HFF-Myc (cell line): ENCODE measurements at regions not wholly inside any gene's neighbourhood (a gene's known extent, or its start where the extent isn't known, plus 50 kb on each side); places are given as distances from the start of the nearest gene placed in this dataset.

Source experiments
- DNase-seq: peaks from one replicate; pipeline ENCODE4 v3.0.0-alpha.2; 2011; ENCODE audit warnings: low read depth; ENCODE audit errors: extremely low read depth
- H3K4me3 ChIP-seq: replicated peaks from 2 replicates; pipeline ENCODE4 v1.5.1; 2011; ENCODE audit warnings: low read depth, mild to moderate bottlenecking, control low read depth, low read length
- CTCF ChIP-seq: IDR thresholded peaks from 2 replicates; pipeline ENCODE4 v1.5.1; 2012; ENCODE audit warnings: mild to moderate bottlenecking, low read depth, low read length, control low read depth; ENCODE audit errors: missing control alignments

GRCh38 chr4:19945501-19945900 is 306.2 kb upstream of the SLIT2 start:
- no peak for TF ChIP-seq CTCF
- DNase-seq: peak; percentile 46
- H3K4me3 ChIP-seq: 0 out of 2 replicates have a peak overlapping the region, but pooled peaks have one; percentile 10

- no peak for TF ChIP-seq CTCF
- no peak overlapping the region for H3K4me3 ChIP-seq
- DNase-seq: no peak
Observed at GRCh38 chr4:19944806-19945205, 306.9 kb upstream of the SLIT2 start.

- TF ChIP-seq CTCF: no peak
- no peak overlapping the region for H3K4me3 ChIP-seq
Observed at GRCh38 chr4:19944251-19944650, 307.5 kb upstream of the SLIT2 start.

GRCh38 chr4:19941434-19941833 is 310.3 kb upstream of the SLIT2 start:
- no peak overlapping the region for H3K4me3 ChIP-seq
- peak; percentile 44 for DNase-seq
- no peak for TF ChIP-seq CTCF

More at GRCh38 chr4:19944251-19944650, 307.5 kb upstream of the SLIT2 start:
- no peak for DNase-seq

- no peak for TF ChIP-seq CTCF
- no peak overlapping the region for H3K4me3 ChIP-seq
- no peak for DNase-seq
Observed at GRCh38 chr4:19940861-19941260, 310.8 kb upstream of the SLIT2 start.

- no peak overlapping the region for H3K4me3 ChIP-seq
- no peak for TF ChIP-seq CTCF
- peak; percentile 38 for DNase-seq
Observed at GRCh38 chr4:19936476-19936875, 315.2 kb upstream of the SLIT2 start.

- no peak overlapping the region for H3K4me3 ChIP-seq
- DNase-seq: no peak
- TF ChIP-seq CTCF: no peak
Observed at GRCh38 chr4:19930742-19931141, 321.0 kb upstream of the SLIT2 start.
